H1 (cell line): ENCODE measurements at regions not wholly inside any gene's neighbourhood (a gene's known extent, or its start where the extent isn't known, plus 50 kb on each side); places are given as distances from the start of the nearest gene placed in this dataset.

Experiments
- CTCF ChIA-PET: fragments of 300-600 bp; sonication (Branson Sonifier 250); formaldehyde crosslinking; loops from one replicate; lab custom pipeline; 2021; ENCODE audit not compliant: partially characterized antibody; lab: Charles Lee
- POLR2A ChIA-PET: fragments of 300-600 bp; sonication (Branson Sonifier 250); formaldehyde crosslinking; loops from one replicate; lab custom pipeline; 2021; ENCODE audit warnings: inconsistent platforms; ENCODE audit not compliant: partially characterized antibody; lab: Charles Lee
- DNase-seq, 2 experiments: peaks; one replicate each; pipeline versions ENCODE4 v3.0.0 to v3.0.0-alpha.2; 2010 to 2022; ENCODE audit warnings: low spot score in 2 of 2, low read depth in 1 of 2, mixed read lengths in 1 of 2
- FAIRE-seq: peaks from 2 replicates; lab custom pipeline; 2011; peaks lifted over from hg19 to GRCh38; lab: Jason Lieb, UNC
- H2AFZ ChIP-seq: 2 replicates; pipeline ENCODE4 v1.8.1; 2012; ENCODE audit warnings: low read length, inconsistent platforms
- H2AK5ac ChIP-seq: 2 replicates; pipeline ENCODE4 v1.6.1; 2013; ENCODE audit warnings: low read depth, low read length
- H2BK120ac ChIP-seq: replicated peaks from 2 replicates; pipeline ENCODE3; 2013; ENCODE audit warnings: low read depth, low read length, inconsistent platforms
- H2BK12ac ChIP-seq: 2 replicates; pipeline ENCODE4 v1.6.1; 2013; ENCODE audit warnings: low read depth, low read length
- H2BK15ac ChIP-seq: 2 replicates; pipeline ENCODE4 v1.6.1; 2013; ENCODE audit warnings: low read length
- H2BK20ac ChIP-seq: 2 replicates; pipeline ENCODE4 v1.6.1; 2013; ENCODE audit warnings: low read length
- H2BK5ac ChIP-seq: 2 replicates; pipeline ENCODE4 v1.6.1; 2013; ENCODE audit warnings: low read depth, low read length
- H3K14ac ChIP-seq: 2 replicates; pipeline ENCODE4 v1.6.1; 2013; ENCODE audit warnings: inconsistent platforms; ENCODE audit not compliant: insufficient read length
- H3K18ac ChIP-seq: 2 replicates; pipeline ENCODE4 v1.6.1; 2013; ENCODE audit warnings: low read length; ENCODE audit errors: extremely low read depth
- H3K23ac ChIP-seq: 2 replicates; pipeline ENCODE4 v1.6.1; 2013; ENCODE audit warnings: inconsistent platforms; ENCODE audit not compliant: insufficient read length
- H3K23me2 ChIP-seq: 2 replicates; pipeline ENCODE4 v1.6.1; 2013; ENCODE audit warnings: low read depth, low read length
- H3K27ac ChIP-seq: 2 replicates; pipeline ENCODE4 v1.6.1; 2011; ENCODE audit warnings: low read depth, low read length, inconsistent platforms
- H3K27me3 ChIP-seq, 4 experiments: replicated peaks in 1 of 4; 1 replicate in 1 of 4; 2 replicates in 3 of 4; pipeline versions ENCODE4 v1.6.1 to v1.8.1; 2011 to 2013; ENCODE audit warnings: low read length in 3 of 4, mild to moderate bottlenecking in 3 of 4, inconsistent platforms in 2 of 4, mixed read lengths in 2 of 4, moderate library complexity in 1 of 4; ENCODE audit not compliant: control insufficient read depth in 3 of 4, insufficient read depth in 3 of 4; ENCODE audit errors: extremely low read depth in 1 of 4
- H3K36me3 ChIP-seq, 4 experiments: 2 replicates each; pipeline versions ENCODE4 v1.6.1 to v1.8.1; 2011 to 2013; ENCODE audit warnings: mild to moderate bottlenecking in 4 of 4, low read length in 3 of 4, moderate library complexity in 2 of 4, control low read depth in 1 of 4, inconsistent platforms in 1 of 4; ENCODE audit not compliant: insufficient read depth in 4 of 4, control insufficient read depth in 2 of 4
- H3K4ac ChIP-seq: replicated peaks from 2 replicates; pipeline ENCODE3; 2013; ENCODE audit warnings: low read length, low read depth, mixed read lengths, inconsistent platforms; ENCODE audit not compliant: insufficient read length
- H3K4me1 ChIP-seq, 4 experiments: replicated peaks in 1 of 4; 1 replicate in 1 of 4; 2 replicates in 3 of 4; pipeline versions ENCODE4 v1.6.1 to v1.8.1; 2011 to 2013; ENCODE audit warnings: low read length in 3 of 4, inconsistent platforms in 2 of 4, mixed read lengths in 1 of 4; ENCODE audit not compliant: insufficient read depth in 4 of 4, control insufficient read depth in 3 of 4
- H3K4me2 ChIP-seq, 2 experiments: 2 replicates each; pipeline versions ENCODE4 v1.6.1 to v1.8.1; 2011 to 2013; ENCODE audit warnings: low read depth in 2 of 2, low read length in 2 of 2, control low read depth in 1 of 2, inconsistent platforms in 1 of 2, mild to moderate bottlenecking in 1 of 2; ENCODE audit not compliant: insufficient read depth in 1 of 2
- H3K4me3 ChIP-seq, 4 experiments: fragments of 200-600, 300-600 bp in 1 of 4; sonication (generic), shearing (Covaris generic), sonication (Bioruptor Twin) in 1 of 4; 2 replicates each; pipeline versions ENCODE4 v1.5.1 to v1.8.1; 2011 to 2016; ENCODE audit warnings: low read length in 4 of 4, low read depth in 3 of 4, control low read depth in 2 of 4, inconsistent platforms in 2 of 4, mild to moderate bottlenecking in 2 of 4, mixed read lengths in 1 of 4, moderate library complexity in 1 of 4; ENCODE audit not compliant: insufficient read depth in 2 of 4; ENCODE audit errors: extremely low read depth in 1 of 4
- H3K56ac ChIP-seq: replicated peaks from 2 replicates; pipeline ENCODE3; 2013; ENCODE audit warnings: low read depth, mild to moderate bottlenecking, mixed read lengths, low read length, inconsistent platforms; ENCODE audit not compliant: insufficient read length
- H3K79me1 ChIP-seq: 2 replicates; pipeline ENCODE4 v1.6.1; 2013; ENCODE audit warnings: low read depth, low read length, control low read depth
- H3K79me2 ChIP-seq, 2 experiments: 2 replicates each; pipeline versions ENCODE4 v1.6.1 to v1.8.1; 2012 to 2013; ENCODE audit warnings: low read length in 2 of 2, mild to moderate bottlenecking in 2 of 2, inconsistent platforms in 1 of 2; ENCODE audit not compliant: insufficient read depth in 2 of 2, control insufficient read depth in 1 of 2
- H3K9ac ChIP-seq, 4 experiments: replicated peaks in 1 of 4; 1 replicate in 1 of 4; 2 replicates in 3 of 4; pipeline versions ENCODE4 v1.6.1 to v1.8.1; 2011 to 2013; ENCODE audit warnings: low read depth in 3 of 4, low read length in 3 of 4, control low read depth in 2 of 4, mild to moderate bottlenecking in 2 of 4, moderate library complexity in 2 of 4, inconsistent platforms in 1 of 4; ENCODE audit errors: extremely low read depth in 1 of 4
- H3K9me3 ChIP-seq, 2 experiments: 2 replicates each; pipeline versions ENCODE4 v1.6.1 to v1.8.1; 2012 to 2013; ENCODE audit warnings: mild to moderate bottlenecking in 2 of 2, moderate library complexity in 2 of 2, control low read depth in 1 of 2, inconsistent platforms in 1 of 2, low read depth in 1 of 2, low read length in 1 of 2, mixed read lengths in 1 of 2; ENCODE audit not compliant: insufficient read depth in 2 of 2
- H4K20me1 ChIP-seq, 2 experiments: replicated peaks in 1 of 2; 2 replicates each; pipeline versions ENCODE3 to v1.8.1; 2011 to 2013; ENCODE audit warnings: inconsistent platforms in 2 of 2, low read length in 2 of 2, mild to moderate bottlenecking in 1 of 2; ENCODE audit not compliant: insufficient read depth in 2 of 2, control insufficient read depth in 1 of 2
- H4K5ac ChIP-seq: 2 replicates; pipeline ENCODE4 v1.6.1; 2013; ENCODE audit warnings: low read length, low read depth, mixed read lengths, inconsistent platforms; ENCODE audit not compliant: insufficient read length
- H4K8ac ChIP-seq: 2 replicates; pipeline ENCODE4 v1.8.0; 2013; ENCODE audit warnings: mild to moderate bottlenecking, moderate library complexity, low read length, inconsistent platforms; ENCODE audit not compliant: insufficient read depth; ENCODE audit errors: extremely low read depth
- H4K91ac ChIP-seq: replicated peaks from 2 replicates; pipeline ENCODE3; 2013; ENCODE audit warnings: low read length, mixed read lengths, inconsistent platforms; ENCODE audit not compliant: insufficient read length
- BCL11A ChIP-seq, 2 experiments: IDR thresholded peaks; one replicate each; pipeline ENCODE4 v1.6.1; 2011; ENCODE audit warnings: low read depth in 2 of 2, low read length in 2 of 2, mild to moderate bottlenecking in 2 of 2
- CBX8 ChIP-seq: fragments of 300-800, 300-1000 bp; sonication (generic); IDR thresholded peaks from 2 replicates; pipeline ENCODE4 v1.7.1; 2016; ENCODE audit warnings: low read depth, low read length, borderline replicate concordance
- CEBPB ChIP-seq: IDR thresholded peaks from 2 replicates; pipeline ENCODE4 v1.6.1; 2012; ENCODE audit warnings: low read depth, low read length
- CHD1 ChIP-seq: IDR thresholded peaks from 2 replicates; pipeline ENCODE4 v1.6.1; 2012; ENCODE audit warnings: low read depth, low read length, improper control_type of control experiment
- CHD2 ChIP-seq: IDR thresholded peaks from 2 replicates; pipeline ENCODE4 v1.6.1; 2012; ENCODE audit warnings: low read length, improper control_type of control experiment
- EZH2 ChIP-seq: fragments of 200-600 bp; sonication (generic); IDR thresholded peaks from 2 replicates; pipeline ENCODE4 v1.7.1; 2012; ENCODE audit warnings: low read depth, mild to moderate bottlenecking, moderate library complexity, low read length, inconsistent platforms; ENCODE audit not compliant: severe bottlenecking
- RBBP5 ChIP-seq: IDR thresholded peaks from 2 replicates; pipeline ENCODE4 v1.7.1; 2012; ENCODE audit warnings: low read depth, mild to moderate bottlenecking, inconsistent platforms, low read length, moderate library complexity, borderline replicate concordance
- YY1 ChIP-seq: IDR thresholded peaks from 2 replicates; pipeline ENCODE4 v1.6.1; 2011; ENCODE audit warnings: low read depth, mild to moderate bottlenecking, low read length
- ZNF274 ChIP-seq: IDR thresholded peaks from 2 replicates; pipeline ENCODE4 v1.7.0; 2012; ENCODE audit warnings: low read length, borderline replicate concordance; ENCODE audit errors: extremely low read depth
- WGBS, 2 experiments: shearing (Covaris generic) in 1 of 2; methylation state at CpG; one replicate each; pipeline versions ENCODE4 v1.1.6 to v1.1.7; 2013 to 2015; ENCODE audit warnings: low lambda C conversion rate in 2 of 2, mixed read lengths in 2 of 2, inconsistent platforms in 1 of 2, low coverage in 1 of 2, missing lambda C conversion rate in 1 of 2; ENCODE audit not compliant: insufficient replicate concordance in 2 of 2, insufficient coverage in 1 of 2, insufficient read length in 1 of 2; ENCODE audit errors: extremely low coverage in 1 of 2, missing lambda C conversion rate in 1 of 2; 5-methylcytosine and 5-hydroxymethylcytosine counted together

GRCh38 chr12:20272161-20272560 lies 96.2 kb upstream of the PDE3A start:
- Histone ChIP-seq H3K79me2 (no peaks in the 10 kb centered on the region), H2BK15ac (no peak overlapping the region), H2BK12ac (no peak overlapping the region), H3K23me2 (no peaks in the 10 kb centered on the region), H3K4me3 (no peak overlapping the region), H3K18ac (no peak overlapping the region), H4K5ac (no peak overlapping the region), H2AK5ac (no peak overlapping the region), H4K20me1 (no peaks in the 10 kb centered on the region), H2BK20ac (no peak overlapping the region), H3K36me3 (no peaks in the 10 kb centered on the region), H3K4me1 (peaks cover 0 to 5% (median 0%) of the 10 kb centered on the region in 4 experiments; a peak in 1 of 7 replicates), H3K4ac (no peak overlapping the region), H3K79me1 (no peaks in the 10 kb centered on the region), H3K4me2 (no peak overlapping the region), H2BK120ac (no peak overlapping the region), H2BK5ac (no peak overlapping the region), H2AFZ (no peak overlapping the region), H4K91ac (no peak overlapping the region), H3K56ac (no peak overlapping the region), H4K8ac (no peak overlapping the region), H3K14ac (no peak overlapping the region), H3K23ac (no peak overlapping the region), H3K27me3 (no peaks in the 10 kb centered on the region), H3K9ac (no peak overlapping the region), H3K9me3 (no peaks in the 10 kb centered on the region), H3K27ac (no peak overlapping the region)
- ChIA-PET CTCF (interaction anchor here (0.9 kb wide), 2 partner anchors 19 to 328 kb away, joined by 3 read pairs; no protein-coding TSS in a partner anchor), POLR2A (no interaction called here)
- 88% methylated on average over 1 of the region's 1 CpG; no CpG with 5 or more reads in 1 of the 2 experiments for WGBS, 2 experiments
- no peak for DNase-seq
- FAIRE-seq = no peak
- TF ChIP-seq BCL11A (IDR thresholded peaks at IDR 0.05; ENCODE audit: low read depth in 2 of 2, low read length in 2 of 2) (no peak), CHD1 (no peak), CHD2 (no peak), RBBP5 (no peak), ZNF274 (no peak), EZH2 (no peak), YY1 (no peak), CBX8 (no peak), CEBPB (no peak)
